GM12878 (cell line): ENCODE measurements at regions not wholly inside any gene's neighbourhood (a gene's known extent, or its start where the extent isn't known, plus 50 kb on each side); places are given as distances from the start of the nearest gene placed in this dataset.

Experiments used
- CEBPB ChIP-seq, 2 experiments: fragments of 150-350 bp in 1 of 2; IDR thresholded peaks; 2 replicates each; pipeline ENCODE4 v1.6.1; 2012 to 2014; ENCODE audit warnings: low read depth in 2 of 2, low read length in 2 of 2, borderline replicate concordance in 1 of 2, inconsistent platforms in 1 of 2
- CHD2 ChIP-seq: IDR thresholded peaks from 2 replicates; pipeline ENCODE4 v1.6.1; 2011; ENCODE audit warnings: low read depth, low read length, improper control_type of control experiment, borderline replicate concordance
- EZH2 ChIP-seq: IDR thresholded peaks from 2 replicates; pipeline ENCODE4 v1.6.1; 2012; ENCODE audit warnings: low read depth, mild to moderate bottlenecking, control low read depth, inconsistent platforms, low read length, borderline replicate concordance; ENCODE audit not compliant: control insufficient read depth
- REST ChIP-seq: IDR thresholded peaks from 2 replicates; pipeline ENCODE4 v1.6.1; 2012; ENCODE audit warnings: mild to moderate bottlenecking, low read depth, low read length
- SIN3A ChIP-seq: IDR thresholded peaks from 2 replicates; pipeline ENCODE4 v1.6.1; 2012; ENCODE audit warnings: low read depth, low read length, improper control_type of control experiment
- SP1 ChIP-seq: IDR thresholded peaks from one replicate; pipeline ENCODE4 v1.6.1; 2011; ENCODE audit warnings: low read depth, low read length
- TARDBP ChIP-seq: IDR thresholded peaks from 2 replicates; pipeline ENCODE4 v1.6.1; 2016; ENCODE audit warnings: borderline replicate concordance
- TF ChIP-seq, protein P1 (sequence below), 3 experiments: IDR thresholded peaks in 2 of 3; conservative IDR thresholded peaks in 1 of 3; 2 replicates each; pipeline ENCODE4 v1.5.1; 2011; ENCODE audit warnings: low read depth in 3 of 3, low read length in 3 of 3, mild to moderate bottlenecking in 3 of 3, control low read depth in 2 of 3, moderate library complexity in 2 of 3, inconsistent platforms in 1 of 3, mixed read lengths in 1 of 3; ENCODE audit not compliant: control insufficient read depth in 2 of 3, insufficient read depth in 1 of 3; ENCODE audit errors: extremely low read depth in 1 of 3

GRCh38 chr10:77711683-77712049 is 74.1 kb upstream of the KCNMA1 start:
- TF ChIP-seq, protein P1, sequence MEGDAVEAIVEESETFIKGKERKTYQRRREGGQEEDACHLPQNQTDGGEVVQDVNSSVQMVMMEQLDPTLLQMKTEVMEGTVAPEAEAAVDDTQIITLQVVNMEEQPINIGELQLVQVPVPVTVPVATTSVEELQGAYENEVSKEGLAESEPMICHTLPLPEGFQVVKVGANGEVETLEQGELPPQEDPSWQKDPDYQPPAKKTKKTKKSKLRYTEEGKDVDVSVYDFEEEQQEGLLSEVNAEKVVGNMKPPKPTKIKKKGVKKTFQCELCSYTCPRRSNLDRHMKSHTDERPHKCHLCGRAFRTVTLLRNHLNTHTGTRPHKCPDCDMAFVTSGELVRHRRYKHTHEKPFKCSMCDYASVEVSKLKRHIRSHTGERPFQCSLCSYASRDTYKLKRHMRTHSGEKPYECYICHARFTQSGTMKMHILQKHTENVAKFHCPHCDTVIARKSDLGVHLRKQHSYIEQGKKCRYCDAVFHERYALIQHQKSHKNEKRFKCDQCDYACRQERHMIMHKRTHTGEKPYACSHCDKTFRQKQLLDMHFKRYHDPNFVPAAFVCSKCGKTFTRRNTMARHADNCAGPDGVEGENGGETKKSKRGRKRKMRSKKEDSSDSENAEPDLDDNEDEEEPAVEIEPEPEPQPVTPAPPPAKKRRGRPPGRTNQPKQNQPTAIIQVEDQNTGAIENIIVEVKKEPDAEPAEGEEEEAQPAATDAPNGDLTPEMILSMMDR (IDR thresholded peaks at IDR 0.05 in 2 of 3, conservative IDR thresholded peaks at IDR 0.05 in 1 of 3; ENCODE audit: control insufficient read depth in 2 of 3, extremely low read depth in 1 of 3, insufficient read depth in 1 of 3, low read depth in 3 of 3, low read length in 3 of 3), result no peak
- TF ChIP-seq CHD2 (no peak), CEBPB (IDR thresholded peaks at IDR 0.05; ENCODE audit: borderline replicate concordance in 1 of 2, low read depth in 2 of 2, low read length in 2 of 2) (no peak), EZH2 (no peak), SIN3A (no peak), TARDBP (no peak), REST (no peak), SP1 (no peak)
